HFF-Myc (cell line): ENCODE measurements at regions not wholly inside any gene's neighbourhood (a gene's known extent, or its start where the extent isn't known, plus 50 kb on each side); places are given as distances from the start of the nearest gene placed in this dataset.

ENCODE experiments used
- DNase-seq: peaks from one replicate; pipeline ENCODE4 v3.0.0-alpha.2; 2011; ENCODE audit warnings: low read depth; ENCODE audit errors: extremely low read depth
- H3K4me3 ChIP-seq: replicated peaks from 2 replicates; pipeline ENCODE4 v1.5.1; 2011; ENCODE audit warnings: low read depth, mild to moderate bottlenecking, control low read depth, low read length
- CTCF ChIP-seq: IDR thresholded peaks from 2 replicates; pipeline ENCODE4 v1.5.1; 2012; ENCODE audit warnings: mild to moderate bottlenecking, low read depth, low read length, control low read depth; ENCODE audit errors: missing control alignments

- TF ChIP-seq CTCF: no peak
- H3K4me3 ChIP-seq: no peak overlapping the region
- no peak for DNase-seq
Observed at GRCh38 chr3:6770397-6770690, 90.6 kb upstream of the GRM7 start.

GRCh38 chr3:6771171-6771570 lies 89.7 kb upstream of the GRM7 start:
- no peak for TF ChIP-seq CTCF
- DNase-seq: no peak
- no peak overlapping the region for H3K4me3 ChIP-seq

GRCh38 chr3:6779140-6779539 lies 81.8 kb upstream of the GRM7 start:
- DNase-seq: no peak
- H3K4me3 ChIP-seq: no peak overlapping the region
- no peak for TF ChIP-seq CTCF

GRCh38 chr3:6781092-6781491 lies 79.8 kb upstream of the GRM7 start:
- no peak for TF ChIP-seq CTCF
- no peak for DNase-seq
- H3K4me3 ChIP-seq: no peak overlapping the region

- H3K4me3 ChIP-seq: no peak overlapping the region
- TF ChIP-seq CTCF: no peak
- DNase-seq: no peak
Observed at GRCh38 chr3:6785726-6786125, 75.2 kb upstream of the GRM7 start.

GRCh38 chr3:6791161-6791560 lies 69.8 kb upstream of the GRM7 start:
- H3K4me3 ChIP-seq: no peak overlapping the region
- TF ChIP-seq CTCF: no peak
- DNase-seq: no peak

GRCh38 chr3:6799264-6799915 lies 61.5 kb upstream of the GRM7 start:
- TF ChIP-seq CTCF: peak; percentile 48
- H3K4me3 ChIP-seq: no peak overlapping the region
- DNase-seq: no peak
